ENCODE measurements at regions not wholly inside any gene's neighbourhood (a gene's known extent, or its start where the extent isn't known, plus 50 kb on each side); places are given as distances from the start of the nearest gene placed in this dataset.

DNA sequence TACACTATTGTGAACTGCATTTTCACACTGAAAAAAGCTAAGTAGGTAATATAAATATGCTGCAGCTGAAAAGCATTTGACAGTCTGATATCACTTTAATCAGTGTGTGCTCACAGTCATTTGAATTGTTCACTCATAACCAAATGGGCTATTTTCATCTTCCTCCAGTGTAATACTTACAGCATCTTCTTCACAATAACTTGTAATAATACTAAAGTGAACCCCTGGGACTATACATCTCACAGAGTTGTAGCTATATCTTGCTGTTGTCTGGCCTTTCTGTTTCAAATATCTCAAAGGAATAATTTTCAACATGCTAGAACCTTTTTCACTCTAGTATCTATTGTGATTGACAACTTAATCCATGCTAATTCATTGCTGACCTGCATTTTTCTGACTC is 66.8 kb upstream of the GALNTL6 start (continued):
- TF ChIP-seq NANOG (IDR thresholded peaks at IDR 0.05; ENCODE audit: borderline replicate concordance) = no peak
- no peak for TF ChIP-seq ZNF331 (CRISPR knock-in tag; IDR thresholded peaks at IDR 0.05; ENCODE audit: low read depth)

DNA sequence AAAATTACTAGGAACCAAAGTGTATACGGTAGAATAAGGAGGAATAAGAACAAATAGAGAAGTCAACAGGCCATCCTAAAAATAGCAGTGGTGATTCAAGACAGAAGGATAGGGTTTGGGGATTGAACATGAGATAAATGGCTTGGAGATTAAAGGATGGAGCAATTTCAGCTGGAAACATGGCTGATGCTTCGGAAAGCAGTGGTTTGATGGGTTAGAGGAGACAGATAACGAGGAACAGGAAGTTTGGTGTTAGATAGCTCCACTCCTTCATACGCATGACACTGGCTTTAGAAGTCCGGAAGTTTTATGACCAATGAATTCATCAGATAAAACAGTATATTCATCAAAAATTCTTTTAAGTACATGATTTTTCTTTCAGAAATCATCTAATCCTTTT is 70.8 kb upstream of the GALNTL6 start:
- H4K20me1 ChIP-seq (replicated peaks; ENCODE audit: insufficient read depth) = no peaks in the 10 kb centered on the region
- no peak for TF ChIP-seq POLR2AphosphoS5 (IDR thresholded peaks at IDR 0.05; ENCODE audit: low read depth)
- TF ChIP-seq, protein P1, sequence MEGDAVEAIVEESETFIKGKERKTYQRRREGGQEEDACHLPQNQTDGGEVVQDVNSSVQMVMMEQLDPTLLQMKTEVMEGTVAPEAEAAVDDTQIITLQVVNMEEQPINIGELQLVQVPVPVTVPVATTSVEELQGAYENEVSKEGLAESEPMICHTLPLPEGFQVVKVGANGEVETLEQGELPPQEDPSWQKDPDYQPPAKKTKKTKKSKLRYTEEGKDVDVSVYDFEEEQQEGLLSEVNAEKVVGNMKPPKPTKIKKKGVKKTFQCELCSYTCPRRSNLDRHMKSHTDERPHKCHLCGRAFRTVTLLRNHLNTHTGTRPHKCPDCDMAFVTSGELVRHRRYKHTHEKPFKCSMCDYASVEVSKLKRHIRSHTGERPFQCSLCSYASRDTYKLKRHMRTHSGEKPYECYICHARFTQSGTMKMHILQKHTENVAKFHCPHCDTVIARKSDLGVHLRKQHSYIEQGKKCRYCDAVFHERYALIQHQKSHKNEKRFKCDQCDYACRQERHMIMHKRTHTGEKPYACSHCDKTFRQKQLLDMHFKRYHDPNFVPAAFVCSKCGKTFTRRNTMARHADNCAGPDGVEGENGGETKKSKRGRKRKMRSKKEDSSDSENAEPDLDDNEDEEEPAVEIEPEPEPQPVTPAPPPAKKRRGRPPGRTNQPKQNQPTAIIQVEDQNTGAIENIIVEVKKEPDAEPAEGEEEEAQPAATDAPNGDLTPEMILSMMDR (conservative IDR thresholded peaks at IDR 0.05; ENCODE audit: low read depth in 2 of 2) = no peak
- no peak for TF ChIP-seq ZNF331 (CRISPR knock-in tag; IDR thresholded peaks at IDR 0.05; ENCODE audit: low read depth)
- TF ChIP-seq CREB1 (CRISPR knock-in tag; IDR thresholded peaks at IDR 0.05; ENCODE audit: low read depth) = no peak
- no peak for TF ChIP-seq ETS1 (IDR thresholded peaks at IDR 0.05)
- no peak for TF ChIP-seq REST (IDR thresholded peaks at IDR 0.05; ENCODE audit: unreplicated experiment)
- no peak for TF ChIP-seq STAT1 (IDR thresholded peaks at IDR 0.05; ENCODE audit: unreplicated experiment)
- no peak for TF ChIP-seq NANOG (IDR thresholded peaks at IDR 0.05; ENCODE audit: borderline replicate concordance)
- TF ChIP-seq JUNB (IDR thresholded peaks at IDR 0.05; ENCODE audit: unreplicated experiment) = no peak
- TF ChIP-seq EZH2 (IDR thresholded peaks at IDR 0.05; ENCODE audit: low read depth, unreplicated experiment) = no peak
- no peak overlapping the region for H3K4me3 ChIP-seq
- no peaks in the 10 kb centered on the region for H3K9me3 Mint-ChIP-seq
- ATAC-seq (no peak), DNase-seq (ENCODE audit: low spot score) (no peak)
- H3K9me2 ChIP-seq (ENCODE audit: insufficient read depth) = no peaks in the 10 kb centered on the region
- no peak overlapping the region for H3K27ac ChIP-seq (ENCODE audit: low read depth)
- no peaks in the 10 kb centered on the region for H3K27me3 ChIP-seq (ENCODE audit: insufficient read depth)
- H2AFZ ChIP-seq = peak overlapping the region; percentile 63; the same call in 1 of the 2 replicates
- no peaks in the 10 kb centered on the region for H3K4me1 ChIP-seq (ENCODE audit: insufficient read depth)
- no peak overlapping the region for H3K27ac Mint-ChIP-seq
- no peaks in the 10 kb centered on the region for H3K27me3 Mint-ChIP-seq (ENCODE audit: insufficient read depth, low read depth, poor library complexity)
- no peak overlapping the region for H3K4me2 ChIP-seq
- no peak overlapping the region for H3K4me3 Mint-ChIP-seq
- no peaks in the 10 kb centered on the region for H3K36me3 ChIP-seq (ENCODE audit: insufficient read depth)
- H3K79me2 ChIP-seq (replicated peaks; ENCODE audit: insufficient read depth) = no peaks in the 10 kb centered on the region
- no peaks in the 10 kb centered on the region for H3K36me3 Mint-ChIP-seq (ENCODE audit: low read depth)
- H3F3A ChIP-seq (replicated peaks; ENCODE audit: low read depth) = no peaks in the 10 kb centered on the region
- H3K4me1 Mint-ChIP-seq = no peaks in the 10 kb centered on the region

All from GM23338 (cell line).